Stomach (tissue), 4 donors: ENCODE measurements at regions not wholly inside any gene's neighbourhood (a gene's known extent, or its start where the extent isn't known, plus 50 kb on each side); places are given as distances from the start of the nearest gene placed in this dataset.

Source experiments
- EP300 ChIP-seq: sonication (generic); formaldehyde crosslinking; IDR thresholded peaks from one replicate; pipeline ENCODE4 v1.6.1; 2017; ENCODE audit warnings: antibody characterized with exemption
- POLR2A ChIP-seq, 4 donors: fragments of 450-650 bp; IDR thresholded peaks; one replicate each; pipeline ENCODE4 v1.6.1; 2016; ENCODE audit warnings: antibody characterized with exemption in 4 of 4, control low read depth in 2 of 4, mild to moderate bottlenecking in 1 of 4, moderate library complexity in 1 of 4
- POLR2AphosphoS5 ChIP-seq, 3 donors: sonication (generic); formaldehyde crosslinking; IDR thresholded peaks; one replicate each; pipeline ENCODE4 v1.6.1; 2016; ENCODE audit warnings: antibody characterized with exemption in 3 of 3
- TF ChIP-seq, protein P1 (sequence below), 7 experiments: fragments of 450-650 bp in 4 of 7; fragments of 200-600 bp in 3 of 7; sonication (generic) in 3 of 7; IDR thresholded peaks; one replicate each; pipeline ENCODE4 v1.5.1; 2016 to 2019; ENCODE audit warnings: antibody characterized with exemption in 7 of 7, control low read depth in 2 of 7, mild to moderate bottlenecking in 1 of 7

DNA sequence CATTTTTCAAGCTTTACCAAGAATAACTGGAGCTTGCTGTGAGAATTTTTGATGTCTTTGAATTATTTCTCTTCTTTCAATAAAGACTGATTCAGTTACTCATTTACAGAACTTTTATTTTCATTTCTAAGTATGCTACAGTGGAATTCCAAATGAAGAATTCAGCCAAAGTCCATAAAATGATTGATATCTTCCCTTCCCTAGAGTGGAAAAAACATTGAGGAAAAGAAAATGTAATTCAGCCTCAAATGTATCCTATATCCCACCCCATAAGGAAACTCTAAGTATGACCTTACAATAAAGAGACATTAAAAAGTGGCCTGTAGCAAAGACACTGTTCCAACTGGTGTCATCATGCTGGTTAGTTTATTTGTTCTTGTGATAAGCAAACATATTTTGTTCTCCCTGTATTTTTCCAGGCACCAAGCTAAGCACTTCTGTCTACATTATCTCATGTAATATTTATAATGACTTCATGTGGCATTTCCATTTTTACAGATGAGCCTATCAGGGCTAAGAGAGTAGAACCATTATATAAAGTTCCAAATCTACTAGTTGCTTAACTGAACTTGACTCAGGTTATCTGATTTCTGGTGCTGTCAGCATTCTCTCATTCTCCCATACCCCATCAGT is 450.4 kb downstream of the NEBL start:
- TF ChIP-seq, protein P1, sequence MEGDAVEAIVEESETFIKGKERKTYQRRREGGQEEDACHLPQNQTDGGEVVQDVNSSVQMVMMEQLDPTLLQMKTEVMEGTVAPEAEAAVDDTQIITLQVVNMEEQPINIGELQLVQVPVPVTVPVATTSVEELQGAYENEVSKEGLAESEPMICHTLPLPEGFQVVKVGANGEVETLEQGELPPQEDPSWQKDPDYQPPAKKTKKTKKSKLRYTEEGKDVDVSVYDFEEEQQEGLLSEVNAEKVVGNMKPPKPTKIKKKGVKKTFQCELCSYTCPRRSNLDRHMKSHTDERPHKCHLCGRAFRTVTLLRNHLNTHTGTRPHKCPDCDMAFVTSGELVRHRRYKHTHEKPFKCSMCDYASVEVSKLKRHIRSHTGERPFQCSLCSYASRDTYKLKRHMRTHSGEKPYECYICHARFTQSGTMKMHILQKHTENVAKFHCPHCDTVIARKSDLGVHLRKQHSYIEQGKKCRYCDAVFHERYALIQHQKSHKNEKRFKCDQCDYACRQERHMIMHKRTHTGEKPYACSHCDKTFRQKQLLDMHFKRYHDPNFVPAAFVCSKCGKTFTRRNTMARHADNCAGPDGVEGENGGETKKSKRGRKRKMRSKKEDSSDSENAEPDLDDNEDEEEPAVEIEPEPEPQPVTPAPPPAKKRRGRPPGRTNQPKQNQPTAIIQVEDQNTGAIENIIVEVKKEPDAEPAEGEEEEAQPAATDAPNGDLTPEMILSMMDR (IDR thresholded peaks at IDR 0.05), result no peak
- TF ChIP-seq EP300 (no peak), POLR2A (IDR thresholded peaks at IDR 0.05) (no peak), POLR2AphosphoS5 (IDR thresholded peaks at IDR 0.05) (no peak)
